OCI-LY3 (cell line): ENCODE measurements at regions not wholly inside any gene's neighbourhood (a gene's known extent, or its start where the extent isn't known, plus 50 kb on each side); places are given as distances from the start of the nearest gene placed in this dataset.

Experiments used
- EZH2phosphoT487 ChIP-seq: fragments of 200-600 bp; shearing (Covaris generic); IDR thresholded peaks from 2 replicates; pipeline ENCODE4 v1.6.1; 2018; ENCODE audit warnings: antibody characterized with exemption, mixed run types, low read depth
- TF ChIP-seq, protein P1 (sequence below): fragments of 200-600, 300-600 bp; sonication (generic); IDR thresholded peaks from 2 replicates; pipeline ENCODE4 v1.5.1; 2014; ENCODE audit warnings: antibody characterized with exemption, low read length, low read depth

DNA sequence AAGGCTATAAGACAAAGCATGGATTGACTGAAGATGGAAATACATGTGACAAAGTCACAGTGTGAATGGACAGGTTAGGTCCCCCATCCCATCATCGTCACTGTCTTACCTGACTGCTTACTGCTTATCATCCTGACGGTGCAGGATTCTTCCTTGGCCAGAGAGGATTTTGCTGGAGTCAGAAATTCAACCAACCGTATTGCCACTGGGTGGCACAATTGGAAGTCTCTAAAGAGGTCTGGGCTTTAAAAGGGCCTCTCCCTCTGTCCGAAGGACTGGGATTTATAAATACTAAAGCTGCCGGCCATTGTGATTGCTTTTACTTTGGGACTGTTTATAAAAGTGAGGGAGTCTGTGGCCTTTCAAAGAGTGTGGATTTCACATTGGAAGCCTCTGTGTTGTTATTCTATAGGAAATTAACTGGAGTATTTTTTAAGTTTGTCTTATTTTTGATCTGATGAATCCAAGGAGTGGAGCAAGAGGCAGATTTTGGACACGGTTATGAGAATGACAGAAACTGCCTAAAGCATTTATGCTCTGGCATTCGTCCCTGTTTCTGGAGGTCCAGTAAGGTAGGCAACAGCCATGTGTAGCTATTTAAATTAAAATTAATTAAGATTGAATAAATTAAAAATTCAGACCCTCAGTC lies 113.3 kb upstream of the CREB5 start:
- TF ChIP-seq, protein P1, sequence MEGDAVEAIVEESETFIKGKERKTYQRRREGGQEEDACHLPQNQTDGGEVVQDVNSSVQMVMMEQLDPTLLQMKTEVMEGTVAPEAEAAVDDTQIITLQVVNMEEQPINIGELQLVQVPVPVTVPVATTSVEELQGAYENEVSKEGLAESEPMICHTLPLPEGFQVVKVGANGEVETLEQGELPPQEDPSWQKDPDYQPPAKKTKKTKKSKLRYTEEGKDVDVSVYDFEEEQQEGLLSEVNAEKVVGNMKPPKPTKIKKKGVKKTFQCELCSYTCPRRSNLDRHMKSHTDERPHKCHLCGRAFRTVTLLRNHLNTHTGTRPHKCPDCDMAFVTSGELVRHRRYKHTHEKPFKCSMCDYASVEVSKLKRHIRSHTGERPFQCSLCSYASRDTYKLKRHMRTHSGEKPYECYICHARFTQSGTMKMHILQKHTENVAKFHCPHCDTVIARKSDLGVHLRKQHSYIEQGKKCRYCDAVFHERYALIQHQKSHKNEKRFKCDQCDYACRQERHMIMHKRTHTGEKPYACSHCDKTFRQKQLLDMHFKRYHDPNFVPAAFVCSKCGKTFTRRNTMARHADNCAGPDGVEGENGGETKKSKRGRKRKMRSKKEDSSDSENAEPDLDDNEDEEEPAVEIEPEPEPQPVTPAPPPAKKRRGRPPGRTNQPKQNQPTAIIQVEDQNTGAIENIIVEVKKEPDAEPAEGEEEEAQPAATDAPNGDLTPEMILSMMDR, result peak; percentile 67
- TF ChIP-seq EZH2phosphoT487, result no peak
